ENCODE measurements at regions not wholly inside any gene's neighbourhood (a gene's known extent, or its start where the extent isn't known, plus 50 kb on each side); places are given as distances from the start of the nearest gene placed in this dataset.
"Not testable (repeated sequence)": the region's sequence is repeated elsewhere in the genome, so short reads cannot be mapped to it uniquely, and the experiment has no call there.

GRCh38 chr1:244271691-244272308, 179.9 kb downstream of the ADSS2 start:
- DNase-seq: no peak

GRCh38 chr1:244272471-244273261, 179.0 kb downstream of the ADSS2 start:
- peak; percentile 51 to 57 for DNase-seq

- no peak for DNase-seq
These were observed 178.4 kb downstream of the ADSS2 start for GRCh38 chr1:244273262-244273844.

DNA sequence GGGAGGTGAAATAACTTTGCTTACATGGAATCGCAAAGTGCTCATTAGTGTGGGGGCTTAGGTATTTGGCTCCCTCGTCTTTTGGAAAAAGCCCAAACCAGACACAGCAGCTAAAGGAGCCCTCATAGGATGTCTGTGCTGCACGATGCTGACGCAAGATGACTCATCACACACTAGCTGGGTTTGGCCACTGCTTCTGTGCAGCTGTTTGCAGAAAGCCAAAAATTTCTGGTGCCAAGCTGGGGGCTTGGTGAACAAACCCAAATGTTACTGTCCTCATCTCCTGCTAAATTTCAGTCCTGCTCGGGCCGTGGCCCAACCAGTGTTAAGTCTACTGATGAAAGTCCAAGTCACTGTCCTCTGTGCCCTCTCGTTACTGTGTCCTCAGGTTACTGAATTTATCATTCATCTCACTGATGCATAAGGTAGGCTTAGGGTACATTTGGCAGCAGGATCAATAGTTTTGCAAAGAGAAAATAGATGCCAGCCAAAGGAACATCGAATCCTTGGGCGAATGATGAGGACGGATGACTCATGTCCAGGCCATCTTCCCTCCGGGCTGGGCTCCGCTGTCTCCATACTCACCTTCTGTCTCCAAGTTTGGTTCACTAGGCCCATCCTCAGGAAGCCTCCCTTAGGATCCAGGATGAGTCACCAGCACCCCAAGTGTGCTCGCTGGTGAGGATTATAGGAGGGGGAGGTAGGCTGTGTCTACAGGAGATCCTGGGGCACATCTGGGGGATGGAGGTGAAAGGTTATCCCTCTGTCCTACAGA, 177.7 kb downstream of the ADSS2 start:
- no peak for DNase-seq

DNA sequence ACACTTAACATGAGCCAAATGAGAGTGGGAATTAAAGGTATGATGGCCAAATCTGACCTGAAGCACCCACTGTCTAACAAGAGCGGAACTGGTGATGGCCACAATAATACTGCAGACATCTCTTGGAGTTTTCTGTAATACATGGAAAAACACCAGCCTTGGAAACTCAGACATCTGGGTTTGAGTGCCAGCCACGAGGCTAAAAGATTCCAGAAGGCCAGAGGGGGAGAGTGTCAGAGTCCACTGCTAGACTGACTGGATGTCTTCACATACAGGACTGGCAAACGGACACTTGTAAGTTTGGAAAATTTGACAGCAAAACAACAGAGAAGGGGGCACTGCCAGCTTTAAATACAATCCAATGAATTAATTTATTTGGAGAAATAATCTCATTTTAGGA, 175.1 kb downstream of the ADSS2 start:
- DNase-seq: no peak

DNA sequence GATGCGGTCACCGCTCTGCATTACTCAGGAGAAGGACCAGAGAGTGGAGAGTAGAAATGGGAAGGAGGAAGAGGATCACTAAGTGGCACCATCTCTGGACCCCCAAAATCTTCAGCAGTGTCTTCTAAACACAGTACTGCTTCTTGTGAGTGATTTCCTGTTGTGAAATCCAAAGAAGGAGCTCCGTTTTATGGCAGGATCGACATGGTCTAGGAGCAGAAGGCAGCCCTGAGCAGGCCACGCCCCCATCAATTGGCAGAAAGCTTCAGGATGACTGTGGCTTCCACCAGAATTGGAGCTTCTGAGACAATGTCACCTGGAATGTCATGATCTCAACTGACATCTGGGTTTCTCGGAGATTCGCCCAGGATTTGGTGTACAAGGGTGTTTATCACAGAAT, 171.5 kb downstream of the ADSS2 start:
- no peak for DNase-seq

GRCh38 chr1:244280859-244281258, 170.8 kb downstream of the ADSS2 start:
- no peak for DNase-seq

DNA sequence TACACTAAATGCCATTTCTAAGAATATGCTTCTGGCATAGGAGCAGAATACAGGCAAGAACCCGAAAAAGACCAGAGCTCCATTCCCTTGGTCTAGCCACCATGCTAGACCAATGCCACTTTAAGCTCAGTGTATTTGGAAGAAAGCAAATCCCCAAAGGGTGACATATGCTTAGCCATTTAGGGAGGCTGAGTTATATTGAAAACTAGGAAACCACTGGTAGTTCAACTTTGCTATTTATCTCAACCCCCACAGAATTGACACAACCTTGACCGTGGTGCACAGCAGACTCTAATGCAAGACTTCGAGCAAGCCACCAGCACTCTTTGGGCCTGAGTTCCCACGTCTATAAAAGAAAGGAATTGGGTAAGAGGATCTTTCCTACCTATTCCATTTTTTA, 167.9 kb downstream of the ADSS2 start:
- DNase-seq: no peak

DNA sequence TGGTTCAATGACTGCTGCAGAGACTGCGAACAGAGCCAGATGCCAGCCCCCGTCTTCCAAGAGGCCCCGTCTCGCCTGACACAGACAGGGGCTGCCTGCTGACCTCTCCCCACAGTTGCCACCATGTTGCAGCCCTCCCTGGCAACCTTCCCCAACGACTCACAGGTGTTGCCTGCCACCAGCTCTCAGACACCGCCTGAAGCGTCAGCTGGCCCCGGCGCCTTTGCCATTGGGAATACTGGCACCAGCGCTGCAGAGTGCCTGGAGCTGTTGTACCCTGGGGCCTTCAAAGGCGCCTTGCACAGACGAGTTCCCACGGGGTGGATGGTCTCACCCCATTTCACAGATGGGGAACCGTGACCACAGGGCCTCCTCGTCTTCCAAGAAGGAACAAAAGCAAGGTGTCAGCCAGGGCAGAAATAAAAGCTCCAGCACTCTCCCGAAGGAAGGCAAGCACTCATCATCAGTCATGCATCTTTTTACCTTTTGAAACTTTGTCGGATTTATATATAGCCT, 167.0 kb downstream of the ADSS2 start:
- no peak for DNase-seq

DNA sequence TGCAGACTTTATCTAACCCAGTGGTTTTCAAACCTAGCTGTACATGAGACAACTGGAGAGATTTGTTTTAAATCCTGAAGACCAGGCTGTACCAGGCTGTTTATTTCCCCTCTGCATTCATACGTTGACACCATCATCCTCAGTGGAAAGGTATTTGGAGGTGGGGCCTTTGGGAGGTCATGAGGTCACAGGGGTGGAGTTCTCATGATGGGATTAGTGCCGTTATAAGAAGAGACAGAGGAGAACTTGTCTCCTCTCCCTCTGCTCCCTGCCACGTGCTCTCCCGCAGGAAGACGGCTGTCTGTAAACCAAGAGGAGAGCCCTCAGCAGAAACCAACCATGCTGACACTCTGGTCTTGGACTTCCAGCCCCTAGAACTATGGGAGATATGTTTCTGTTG, 165.4 kb downstream of the ADSS2 start:
- DNase-seq: no peak

DNA sequence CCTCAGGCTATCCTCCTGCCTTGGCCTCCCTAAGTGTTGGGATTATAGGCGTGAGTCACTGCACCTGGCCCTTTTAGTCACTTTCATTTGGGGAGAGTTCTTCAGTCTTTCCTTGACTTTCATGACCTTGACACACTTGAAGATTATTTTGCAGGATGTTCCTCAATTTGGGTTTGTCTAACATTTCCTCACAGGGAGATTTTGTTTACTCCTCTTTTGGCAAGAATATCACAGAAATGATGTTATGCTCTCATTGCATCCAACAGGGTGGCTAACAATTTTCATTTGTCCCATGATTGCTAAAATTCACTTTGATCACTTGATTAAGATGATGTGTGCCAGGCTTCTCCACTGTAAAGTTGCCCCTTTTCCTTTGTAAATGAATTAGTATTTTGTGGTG, 164.0 kb downstream of the ADSS2 start:
- DNase-seq: no peak

DNA sequence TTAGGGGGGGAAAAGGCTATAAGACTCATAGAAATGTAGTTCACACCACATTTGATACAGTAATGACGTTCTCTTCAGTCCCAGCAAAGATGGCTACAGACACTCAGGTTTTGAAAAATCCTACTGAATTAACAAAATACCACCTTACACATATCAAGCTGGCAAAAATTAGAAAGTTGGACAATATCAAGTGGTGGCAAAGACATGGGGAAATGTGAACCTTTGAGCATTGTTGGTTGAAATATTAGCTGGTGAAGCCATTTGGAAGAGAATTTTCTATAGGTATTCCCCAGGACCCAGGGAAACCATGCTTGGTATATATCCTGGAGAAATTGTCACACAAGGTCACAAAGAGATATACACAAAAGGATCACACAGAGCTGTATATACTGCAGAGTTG, 163.0 kb downstream of the ADSS2 start:
- DNase-seq: no peak

DNA sequence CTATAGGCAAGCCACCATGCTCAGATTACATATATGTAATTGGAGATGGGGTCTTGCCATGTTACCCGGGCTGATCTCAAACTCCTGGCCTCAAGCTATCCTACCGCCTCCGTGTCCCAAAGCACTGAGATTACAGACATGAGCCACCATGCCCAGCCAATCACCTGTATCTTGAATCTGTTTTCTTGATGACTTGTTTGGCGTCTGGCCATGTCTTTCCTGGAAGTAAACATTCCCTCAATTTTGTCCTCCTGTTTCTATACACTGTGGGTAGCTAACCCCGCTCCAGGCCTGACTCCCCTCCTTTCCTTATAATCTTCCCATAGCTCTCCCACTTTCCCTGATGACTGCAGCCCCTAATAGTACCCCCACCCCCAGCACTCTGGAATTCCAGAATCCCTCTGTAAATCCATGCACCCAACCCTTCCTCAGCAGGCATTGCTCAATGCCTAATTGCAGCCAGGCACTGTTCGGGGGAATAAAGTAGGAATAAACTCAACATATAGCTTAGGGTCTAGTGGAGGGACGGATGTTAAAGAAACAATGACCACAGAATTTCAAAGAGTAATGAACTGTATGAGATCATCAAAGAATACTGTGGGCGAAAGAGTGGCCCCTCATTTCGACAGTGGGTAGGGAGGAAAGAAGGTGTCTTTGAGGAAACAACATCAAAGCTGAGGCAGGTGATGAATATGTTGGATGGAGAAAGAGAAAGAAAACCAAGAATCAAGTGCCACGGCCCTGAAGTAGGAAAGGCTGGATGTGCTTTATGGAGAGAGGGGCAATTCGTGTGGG, 161.5 kb downstream of the ADSS2 start:
- no peak for DNase-seq

- no peak for DNase-seq
These were observed 160.2 kb downstream of the ADSS2 start for GRCh38 chr1:244291236-244292201.

DNA sequence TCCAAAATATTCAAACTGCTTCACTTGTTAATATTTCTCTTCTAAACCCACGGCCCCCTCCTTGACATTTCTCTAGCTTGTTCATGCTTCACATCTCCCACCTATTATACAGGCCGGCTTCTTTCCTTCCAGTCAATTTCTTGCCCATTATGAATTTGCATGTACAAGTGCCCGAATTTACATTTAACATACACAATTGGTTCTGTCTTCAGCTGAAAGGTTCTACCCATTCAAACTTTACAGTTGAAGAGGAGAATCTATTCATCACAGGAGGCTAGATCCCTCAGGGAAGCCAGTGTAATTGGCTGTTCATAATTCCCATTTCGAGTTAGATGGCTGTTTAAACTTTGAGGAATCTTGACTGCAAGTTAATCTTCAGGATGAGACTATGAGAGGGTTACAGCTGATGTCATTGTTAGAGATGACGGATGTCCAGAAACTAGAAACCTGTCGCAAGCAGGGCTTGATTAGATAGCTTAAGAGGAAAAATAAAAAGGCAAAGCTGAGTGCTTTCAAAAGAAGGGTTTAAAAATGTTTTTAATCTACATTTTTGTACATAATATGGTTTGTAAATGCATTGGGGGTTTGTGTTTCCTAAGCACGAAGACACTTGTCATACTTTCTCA, 157.0 kb downstream of the ADSS2 start:
- DNase-seq: no peak

DNA sequence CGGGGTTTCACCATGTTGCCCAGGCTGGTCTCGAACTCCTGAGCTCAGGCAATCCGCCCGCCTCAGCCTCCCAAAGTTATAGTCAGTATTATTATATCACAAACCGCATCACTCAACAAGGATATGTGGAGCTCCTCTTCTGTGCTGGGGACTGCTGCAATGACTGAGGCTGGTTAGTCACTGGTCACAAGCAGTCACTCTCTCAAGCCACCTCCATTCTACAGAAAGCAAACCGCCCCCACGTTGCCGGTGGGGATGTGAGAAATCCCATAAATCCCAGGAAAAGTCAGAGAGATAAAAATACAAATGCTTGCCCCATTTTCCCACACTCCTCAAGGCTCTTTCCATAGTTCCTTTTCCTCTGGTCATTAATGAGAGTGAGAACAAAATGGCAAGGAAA, 155.7 kb downstream of the ADSS2 start:
- DNase-seq: no peak

- no peak for DNase-seq
These were observed 155.3 kb downstream of the ADSS2 start for GRCh38 chr1:244296447-244296846.

DNA sequence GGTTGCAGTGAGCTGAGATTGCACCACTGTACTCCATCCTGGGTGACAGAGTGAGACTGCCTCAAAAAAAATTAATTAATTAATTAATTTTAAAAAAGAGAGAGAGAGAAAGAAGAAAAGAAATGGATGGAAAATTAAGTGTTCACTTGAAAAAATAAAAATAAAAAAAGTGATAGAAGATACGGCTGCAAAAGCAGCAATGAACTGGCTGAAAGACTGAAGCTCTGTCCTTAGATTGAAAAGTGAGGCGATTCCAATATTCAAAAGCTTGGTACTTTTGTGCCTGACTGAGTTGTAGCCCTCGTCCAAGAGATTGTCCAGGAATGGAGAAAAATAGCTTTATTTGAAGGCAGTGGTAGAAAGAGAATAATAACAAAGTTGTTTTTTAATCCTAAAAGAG, 154.6 kb downstream of the ADSS2 start:
- no peak for DNase-seq

GRCh38 chr1:244297616-244298015, 154.1 kb downstream of the ADSS2 start:
- no peak for DNase-seq

DNA sequence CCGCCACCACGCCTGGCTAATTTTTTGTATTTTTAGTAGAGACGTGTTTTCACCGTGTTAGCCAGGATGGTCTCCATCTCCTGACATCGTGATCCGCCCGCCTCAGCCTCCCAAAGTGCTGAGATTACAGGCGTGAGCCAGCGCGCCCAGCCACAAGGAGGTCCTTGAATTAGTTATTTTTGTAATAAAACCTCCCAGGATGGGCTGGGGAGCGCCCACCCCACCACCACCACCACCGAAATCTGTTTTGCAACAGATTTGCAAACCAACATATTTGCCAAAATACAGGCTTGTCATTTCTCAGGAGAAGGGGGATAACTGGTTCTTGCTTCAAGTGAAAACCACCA, 151.7 kb downstream of the ADSS2 start:
- not testable (repeated sequence) for DNase-seq

- DNase-seq: no peak
These were observed 150.0 kb downstream of the ADSS2 start for GRCh38 chr1:244301595-244302130.

Data from stimulated activated CD4-positive, alpha-beta T cell treated with anti-CD3 and anti-CD28 coated beads, Interleukin-4, amount 100 ng/mL, for 4 hours (primary cell).